Neural cell (in vitro differentiated cells): ENCODE measurements at regions not wholly inside any gene's neighbourhood (a gene's known extent, or its start where the extent isn't known, plus 50 kb on each side); places are given as distances from the start of the nearest gene placed in this dataset.

Experiments
- H2AFZ ChIP-seq: fragments of 200-600, 300-800 bp; sonication (generic), shearing (Covaris generic); 2 replicates; pipeline ENCODE4 v1.6.0; 2014; ENCODE audit warnings: low read depth, mild to moderate bottlenecking, antibody characterized with exemption, low read length, moderate library complexity
- H3F3A ChIP-seq: fragments of 200-600 bp; shearing (Covaris generic); 2 replicates; pipeline ENCODE4 v1.6.1; 2016; ENCODE audit warnings: mild to moderate bottlenecking, moderate library complexity, mixed read lengths, antibody characterized with exemption, low read length; ENCODE audit not compliant: insufficient read depth, poor library complexity, severe bottlenecking
- H3K27ac ChIP-seq: fragments of 200-600, 300-800 bp; sonication (generic), shearing (Covaris generic); 2 replicates; pipeline ENCODE4 v1.5.1; 2014; ENCODE audit warnings: mild to moderate bottlenecking, low read length, moderate library complexity
- H3K27me3 ChIP-seq: fragments of 300-800, 200-600 bp; sonication (generic), shearing (Covaris generic); 2 replicates; pipeline ENCODE4 v1.6.0; 2014; ENCODE audit warnings: mild to moderate bottlenecking, low read depth, low read length, moderate library complexity; ENCODE audit not compliant: insufficient read depth
- H3K36me3 ChIP-seq: fragments of 300-800, 200-600 bp; sonication (generic), shearing (Covaris generic); 2 replicates; pipeline ENCODE4 v1.5.1; 2014; ENCODE audit warnings: mild to moderate bottlenecking, antibody characterized with exemption, low read length, moderate library complexity; ENCODE audit not compliant: insufficient read depth
- H3K4me2 ChIP-seq: fragments of 300-800, 200-600 bp; sonication (generic), shearing (Covaris generic); 2 replicates; pipeline ENCODE4 v1.6.0; 2014; ENCODE audit warnings: mild to moderate bottlenecking, low read length
- H3K4me3 ChIP-seq: fragments of 300-800, 200-600 bp; sonication (generic), shearing (Covaris generic); 2 replicates; pipeline ENCODE4 v1.5.1; 2014; ENCODE audit warnings: mild to moderate bottlenecking, low read length, moderate library complexity
- H3K79me2 ChIP-seq: fragments of 200-600 bp; shearing (Covaris generic); replicated peaks from 2 replicates; pipeline ENCODE4 v1.6.0; 2014; ENCODE audit warnings: mild to moderate bottlenecking, low read length, moderate library complexity; ENCODE audit not compliant: insufficient read depth
- H3K9ac ChIP-seq: fragments of 300-800, 200-600 bp; sonication (generic), shearing (Covaris generic); 2 replicates; pipeline ENCODE4 v1.6.1; 2016; ENCODE audit warnings: mild to moderate bottlenecking, low read length, mixed read lengths
- H3K9me2 ChIP-seq: fragments of 200-600 bp; shearing (Covaris generic); 2 replicates; pipeline ENCODE4 v1.6.1; 2016; ENCODE audit warnings: mild to moderate bottlenecking, low read length, mixed read lengths; ENCODE audit not compliant: insufficient read depth
- H3K9me3 ChIP-seq: fragments of 200-600, 300-800 bp; sonication (generic), shearing (Covaris generic); 2 replicates; pipeline ENCODE4 v1.6.1; 2016; ENCODE audit warnings: mild to moderate bottlenecking, mixed run types, low read length, moderate library complexity, mixed read lengths
- H4K20me1 ChIP-seq: fragments of 200-600 bp; shearing (Covaris generic); 2 replicates; pipeline ENCODE4 v1.6.1; 2016; ENCODE audit warnings: mild to moderate bottlenecking, mixed run types; ENCODE audit not compliant: insufficient read depth
- CTCF ChIP-seq: fragments of 450-650 bp; IDR thresholded peaks from 2 replicates; pipeline ENCODE4 v1.5.1; 2014; ENCODE audit warnings: antibody characterized with exemption, mild to moderate bottlenecking, moderate library complexity; ENCODE audit not compliant: poor library complexity, severe bottlenecking
- EP300 ChIP-seq: fragments of 450-650 bp; conservative IDR thresholded peaks from 2 replicates; pipeline ENCODE4 v1.6.1; 2014; ENCODE audit warnings: antibody characterized with exemption, mild to moderate bottlenecking, moderate library complexity; ENCODE audit not compliant: poor library complexity, severe bottlenecking
- EZH2 ChIP-seq: fragments of 200-600, 300-800 bp; shearing (Covaris generic), sonication (generic); IDR thresholded peaks from 2 replicates; pipeline ENCODE4 v1.6.1; 2014; ENCODE audit warnings: antibody characterized with exemption, low read length, borderline replicate concordance, mild to moderate bottlenecking; ENCODE audit not compliant: insufficient read depth, poor library complexity, severe bottlenecking
- MXI1 ChIP-seq: fragments of 450-650 bp; conservative IDR thresholded peaks from 2 replicates; pipeline ENCODE4 v1.6.1; 2014; ENCODE audit warnings: antibody characterized with exemption, mild to moderate bottlenecking; ENCODE audit not compliant: poor library complexity, severe bottlenecking
- POLR2AphosphoS5 ChIP-seq: IDR thresholded peaks from 2 replicates; pipeline ENCODE4 v1.6.1; 2012
- RAD21 ChIP-seq: fragments of 450-650 bp; conservative IDR thresholded peaks from 2 replicates; pipeline ENCODE4 v1.6.1; 2014; ENCODE audit warnings: antibody characterized with exemption, mild to moderate bottlenecking, moderate library complexity
- REST ChIP-seq: IDR thresholded peaks from 2 replicates; pipeline ENCODE4 v1.6.1; 2012; ENCODE audit warnings: borderline replicate concordance
- SMC3 ChIP-seq: fragments of 450-650 bp; conservative IDR thresholded peaks from 2 replicates; pipeline ENCODE4 v1.6.1; 2014; ENCODE audit warnings: antibody characterized with exemption, mild to moderate bottlenecking, moderate library complexity; ENCODE audit not compliant: poor library complexity
- TAF1 ChIP-seq: IDR thresholded peaks from 2 replicates; pipeline ENCODE4 v1.6.1; 2012; ENCODE audit warnings: low read depth

- Histone ChIP-seq H3K9me2 (no peaks in the 10 kb centered on the region), H3K4me3 (no peak overlapping the region), H3K36me3 (no peaks in the 10 kb centered on the region), H3K4me2 (no peak overlapping the region), H2AFZ (no peak overlapping the region), H3K9me3 (no peaks in the 10 kb centered on the region), H4K20me1 (no peaks in the 10 kb centered on the region), H3K9ac (no peak overlapping the region), H3K27me3 (no peaks in the 10 kb centered on the region), H3K27ac (no peak overlapping the region), H3K79me2 (no peaks in the 10 kb centered on the region), H3F3A (no peaks in the 10 kb centered on the region)
- TF ChIP-seq CTCF, result no peak
- no peak for TF ChIP-seq REST
- no peak for TF ChIP-seq SMC3
- no peak for TF ChIP-seq RAD21
- TF ChIP-seq EP300, result no peak
- no peak for TF ChIP-seq TAF1
- TF ChIP-seq MXI1, result no peak
- no peak for TF ChIP-seq EZH2
- no peak for TF ChIP-seq POLR2AphosphoS5
These were observed 81.1 kb downstream of the EFNB1 start for GRCh38 chrX:68909945-68910344.

GRCh38 chrX:68908071-68908470 lies 79.2 kb downstream of the EFNB1 start:
- Histone ChIP-seq H3K9me3 (no peaks in the 10 kb centered on the region), H3K4me2 (no peak overlapping the region), H2AFZ (no peak overlapping the region), H3K9ac (no peak overlapping the region), H3K79me2 (no peaks in the 10 kb centered on the region), H3K9me2 (no peaks in the 10 kb centered on the region), H3K27me3 (no peaks in the 10 kb centered on the region), H3F3A (no peaks in the 10 kb centered on the region), H3K27ac (no peak overlapping the region), H3K36me3 (no peaks in the 10 kb centered on the region), H3K4me3 (no peak overlapping the region), H4K20me1 (no peaks in the 10 kb centered on the region)
- no peak for TF ChIP-seq REST
- TF ChIP-seq RAD21, result no peak
